ENCODE measurements at regions not wholly inside any gene's neighbourhood (a gene's known extent, or its start where the extent isn't known, plus 50 kb on each side); places are given as distances from the start of the nearest gene placed in this dataset.
"Not testable (repeated sequence)": the region's sequence is repeated elsewhere in the genome, so short reads cannot be mapped to it uniquely, and the experiment has no call there.

DNA sequence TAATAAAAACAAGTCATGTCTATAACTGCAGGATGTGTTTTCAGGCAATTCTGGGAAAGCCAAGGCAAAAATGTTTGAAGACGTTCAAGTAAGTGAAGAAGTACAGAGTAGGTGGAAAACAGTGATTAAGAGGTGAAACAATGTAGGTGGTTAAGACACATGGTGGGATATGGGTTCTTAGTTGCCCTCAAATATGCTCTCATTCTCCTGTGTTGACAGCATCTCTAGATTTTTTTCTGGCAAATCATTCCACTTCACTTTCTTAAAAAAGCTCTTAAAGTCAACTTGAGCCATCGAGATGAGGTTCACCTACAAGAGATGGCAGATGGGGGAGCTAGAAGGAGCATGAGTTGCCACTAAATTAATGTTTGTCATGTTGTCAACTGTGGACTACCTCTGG, 1041.0 kb upstream of the CNTN5 start:
- DNase-seq: no peak

DNA sequence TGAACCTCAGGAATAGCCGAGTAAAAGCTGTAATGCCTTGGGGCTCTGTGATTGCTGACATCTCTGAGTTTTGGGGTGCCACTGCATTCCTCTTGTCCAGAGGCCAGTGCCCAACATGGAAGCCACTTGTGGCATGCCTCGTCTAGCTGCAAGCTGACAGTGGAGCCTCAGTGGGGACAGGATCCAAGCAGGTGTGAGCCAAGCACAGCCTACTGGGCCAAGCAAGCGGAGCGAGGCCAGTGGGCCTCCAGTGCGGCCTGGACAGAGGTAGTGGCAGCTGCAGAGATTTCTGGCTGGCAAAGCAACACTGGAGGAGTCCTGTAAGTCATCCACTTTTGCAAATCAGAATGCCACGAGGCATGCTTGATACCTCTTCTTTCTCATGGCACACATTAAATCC, 1038.2 kb upstream of the CNTN5 start:
- DNase-seq: no peak

DNA sequence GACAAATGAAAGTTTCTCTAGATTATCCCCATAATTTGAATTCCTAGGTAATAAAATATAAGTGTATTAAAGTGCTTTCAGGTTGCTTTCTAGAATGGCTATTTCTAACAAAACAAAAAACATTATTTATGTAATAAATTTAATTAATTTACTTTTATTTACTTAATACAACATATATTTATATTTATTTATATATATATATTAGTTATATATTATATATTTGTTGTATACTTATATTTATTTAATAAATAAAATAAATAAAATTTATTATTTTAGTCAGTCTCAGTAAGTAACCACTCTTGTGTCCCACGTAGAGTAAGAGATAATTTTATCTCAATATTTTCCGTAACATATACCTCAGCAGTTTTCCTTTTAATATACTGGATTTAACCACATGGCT, 1031.6 kb upstream of the CNTN5 start:
- DNase-seq: no peak

DNA sequence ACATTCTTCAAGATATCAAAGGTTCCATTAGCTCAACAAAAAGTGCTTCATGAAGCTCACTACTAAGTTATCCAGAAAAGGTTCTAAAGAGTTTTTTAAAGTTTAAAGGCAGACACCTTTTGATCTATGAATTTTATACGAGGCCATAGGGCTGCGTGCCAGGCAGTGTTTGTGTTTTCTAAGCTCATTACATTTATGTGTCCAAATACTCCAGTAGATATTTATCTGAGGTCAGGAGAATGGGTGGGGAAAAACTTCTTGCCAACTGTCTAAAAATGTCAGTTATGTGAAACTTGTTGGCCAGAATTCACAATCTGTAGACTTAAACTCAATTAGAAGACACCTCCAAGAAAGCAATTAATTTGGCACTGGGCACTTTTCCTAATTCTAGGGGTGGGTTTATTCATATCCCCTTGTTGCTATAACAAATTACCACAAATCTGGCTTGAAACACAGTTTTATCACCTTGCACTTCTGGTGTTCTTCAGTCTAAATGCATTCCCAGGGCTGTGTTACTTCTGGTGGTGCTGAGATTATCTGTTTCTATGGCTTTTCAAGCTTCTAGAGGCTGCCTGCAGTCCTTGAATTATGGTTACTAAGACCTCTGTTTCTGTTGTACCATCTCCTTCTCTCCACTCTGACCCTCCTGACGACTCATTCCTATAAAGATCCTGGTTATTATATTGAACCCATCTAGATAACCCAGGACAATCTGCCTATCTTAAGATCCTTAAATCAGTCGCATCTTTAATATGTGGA, 1030.4 kb upstream of the CNTN5 start:
- DNase-seq: no peak

DNA sequence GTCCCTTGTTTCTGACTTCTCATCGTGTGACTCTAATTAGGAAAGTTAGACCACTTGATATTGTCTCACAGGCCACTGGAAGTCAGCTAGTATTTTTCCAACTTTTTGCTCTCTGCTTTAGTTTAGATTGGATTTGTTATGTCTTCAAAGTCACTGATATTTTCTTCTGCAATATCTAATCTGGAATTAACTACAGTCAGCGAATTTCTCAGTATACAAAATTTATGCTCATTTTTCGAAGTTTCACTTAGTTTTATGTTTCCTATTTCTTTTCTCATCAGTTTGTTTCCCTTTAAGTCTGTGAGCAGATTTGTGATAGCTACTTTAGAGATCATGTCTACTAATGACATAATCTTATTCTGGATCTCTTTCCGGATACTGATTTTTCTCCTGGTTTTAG, 1027.2 kb upstream of the CNTN5 start:
- DNase-seq: no peak

DNA sequence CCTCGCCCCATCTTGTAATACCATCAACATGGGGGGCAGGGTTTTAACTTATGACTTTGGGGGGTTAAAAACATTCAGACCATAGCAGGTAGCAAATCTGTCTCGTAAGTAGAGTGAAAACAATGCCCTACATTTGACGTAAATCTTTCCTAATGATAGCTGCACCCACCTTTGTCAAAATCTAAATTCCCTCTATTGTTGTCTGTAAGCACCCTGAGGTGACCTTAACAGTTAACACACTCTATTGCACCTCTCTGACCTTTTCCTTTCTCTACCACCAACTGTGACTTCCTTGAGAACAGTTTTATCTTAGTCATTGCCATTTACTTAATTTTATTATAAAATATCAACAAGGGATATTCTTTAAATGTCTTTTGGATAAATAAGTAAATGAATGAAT, 1024.9 kb upstream of the CNTN5 start:
- DNase-seq: no peak

DNA sequence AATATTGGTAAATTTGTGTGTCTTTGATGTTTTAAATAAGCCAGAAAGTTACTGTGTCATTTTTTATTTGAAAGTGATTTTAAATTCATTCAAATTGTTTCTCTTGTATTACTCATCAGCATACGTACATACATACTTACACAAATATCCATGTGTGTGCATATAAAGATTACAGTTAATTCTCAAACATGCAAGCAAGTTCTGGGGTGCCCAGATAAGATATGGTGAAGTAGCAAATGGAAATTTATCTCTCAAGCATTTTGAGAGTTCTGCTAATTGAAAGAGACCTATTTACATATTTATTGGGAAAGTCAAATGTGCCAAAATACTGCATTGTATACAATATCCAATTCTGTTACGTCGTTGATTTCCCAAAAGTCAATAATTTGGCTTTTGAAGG, 1024.0 kb upstream of the CNTN5 start:
- DNase-seq: no peak

DNA sequence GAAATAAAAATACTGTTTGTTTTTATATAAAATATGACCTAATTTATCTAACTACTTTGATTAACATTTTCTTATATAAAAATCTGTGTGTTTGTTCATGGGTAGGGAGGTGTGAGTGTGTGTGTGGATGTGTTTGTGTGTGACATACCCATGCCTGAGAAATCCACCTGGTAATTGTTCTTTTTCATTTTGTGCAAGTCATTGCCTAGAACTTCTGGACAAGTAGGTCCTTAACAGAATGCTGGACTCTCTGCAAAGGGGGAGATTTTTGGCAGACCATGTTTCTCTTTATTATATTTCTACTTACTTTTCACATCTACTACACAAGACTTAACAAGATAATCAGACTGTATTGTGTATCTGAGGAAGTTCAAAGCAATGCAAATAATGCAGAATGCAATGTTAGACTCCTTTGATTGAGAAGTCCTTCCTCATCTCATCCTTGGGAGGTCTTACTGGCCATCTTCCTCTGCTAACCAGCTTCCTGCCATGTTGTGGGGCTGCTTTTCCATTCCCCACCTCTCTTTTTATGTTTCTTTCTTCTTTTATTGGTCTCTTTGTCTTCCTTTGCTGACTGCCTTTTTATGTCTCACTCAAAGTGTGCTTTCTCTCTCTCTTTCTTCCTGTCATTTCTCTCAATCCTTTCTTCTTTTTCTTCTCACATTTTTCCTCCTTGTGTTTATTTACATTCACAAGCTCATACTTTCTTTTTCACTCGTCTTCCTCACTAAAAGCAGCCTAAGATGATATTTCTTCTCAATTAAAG, 1017.0 kb upstream of the CNTN5 start:
- no peak for DNase-seq

DNA sequence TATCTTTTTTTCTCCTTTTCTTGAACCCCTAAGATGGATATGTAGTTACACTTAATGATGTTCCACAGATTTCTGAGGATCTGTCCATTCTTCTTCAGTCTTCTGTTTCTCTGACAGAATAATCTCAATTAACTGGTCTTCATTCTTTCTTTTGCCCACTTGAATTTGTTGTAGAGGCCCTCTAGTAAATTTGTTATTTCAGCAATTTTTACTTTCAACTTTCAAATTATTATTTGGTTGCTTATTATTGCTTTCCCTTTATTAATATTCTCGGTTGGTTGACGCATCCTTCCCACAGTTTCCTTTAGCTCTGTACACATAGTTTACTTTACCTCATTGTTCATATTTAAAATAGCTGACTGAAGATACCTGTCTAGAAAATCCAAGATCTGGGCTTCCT, 1013.7 kb upstream of the CNTN5 start:
- DNase-seq: no peak

DNA sequence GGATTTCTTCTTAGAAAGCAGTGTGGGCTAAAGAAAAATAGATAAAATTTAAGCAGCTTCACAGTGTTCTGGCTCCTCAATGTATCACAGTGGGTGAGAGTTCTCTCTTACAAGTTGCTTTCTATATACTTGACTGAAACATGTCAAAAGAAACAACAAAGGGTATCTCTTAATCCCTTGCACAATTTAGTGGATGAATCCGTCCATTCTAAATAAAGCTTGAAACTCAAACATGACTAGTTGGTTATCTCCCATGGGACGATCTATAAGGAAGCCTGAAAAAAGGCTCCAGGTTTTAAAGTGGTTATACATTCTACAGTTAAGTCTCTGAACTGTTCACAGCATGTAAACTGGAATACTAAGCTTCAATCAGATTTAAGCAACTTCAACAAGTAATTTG, 993.1 kb upstream of the CNTN5 start:
- DNase-seq: no peak

DNA sequence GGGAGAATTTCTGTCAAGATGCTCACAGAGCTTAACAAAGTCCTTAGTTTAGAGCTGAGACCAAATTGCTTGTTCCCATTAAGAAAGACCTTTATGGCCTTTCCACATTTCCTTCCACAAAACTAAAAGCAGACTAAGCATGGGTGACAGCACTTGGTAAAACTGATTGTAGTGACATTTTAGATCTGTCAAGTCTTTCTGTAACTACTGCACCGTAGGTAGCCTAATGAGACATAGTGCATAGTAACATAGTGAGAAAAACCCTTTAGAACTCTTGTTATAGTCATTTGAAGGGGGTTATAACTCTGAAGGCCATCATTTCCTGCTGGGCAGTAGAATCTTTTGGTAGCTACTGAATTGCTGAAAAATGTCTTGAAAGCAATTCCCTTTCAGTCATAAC, 990.9 kb upstream of the CNTN5 start:
- DNase-seq: no peak

DNA sequence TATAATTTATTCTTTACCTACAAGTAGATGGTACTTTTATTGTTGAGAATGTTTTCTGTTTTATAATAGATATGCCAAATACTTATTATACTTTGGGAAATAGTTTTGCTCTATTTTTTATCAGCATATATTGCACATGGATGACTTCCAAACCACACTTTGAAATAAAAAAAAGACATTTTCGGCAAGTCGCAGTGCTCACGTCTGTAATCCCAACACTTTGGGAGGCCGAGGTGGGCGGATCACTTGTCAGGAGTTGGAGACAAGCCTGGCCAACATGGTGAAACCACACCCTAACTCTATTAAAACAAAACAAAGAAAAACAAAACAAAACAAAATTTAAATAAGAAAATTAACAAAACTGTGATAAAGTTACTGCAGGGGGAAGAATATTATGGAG, 983.9 kb upstream of the CNTN5 start:
- DNase-seq: no peak

DNA sequence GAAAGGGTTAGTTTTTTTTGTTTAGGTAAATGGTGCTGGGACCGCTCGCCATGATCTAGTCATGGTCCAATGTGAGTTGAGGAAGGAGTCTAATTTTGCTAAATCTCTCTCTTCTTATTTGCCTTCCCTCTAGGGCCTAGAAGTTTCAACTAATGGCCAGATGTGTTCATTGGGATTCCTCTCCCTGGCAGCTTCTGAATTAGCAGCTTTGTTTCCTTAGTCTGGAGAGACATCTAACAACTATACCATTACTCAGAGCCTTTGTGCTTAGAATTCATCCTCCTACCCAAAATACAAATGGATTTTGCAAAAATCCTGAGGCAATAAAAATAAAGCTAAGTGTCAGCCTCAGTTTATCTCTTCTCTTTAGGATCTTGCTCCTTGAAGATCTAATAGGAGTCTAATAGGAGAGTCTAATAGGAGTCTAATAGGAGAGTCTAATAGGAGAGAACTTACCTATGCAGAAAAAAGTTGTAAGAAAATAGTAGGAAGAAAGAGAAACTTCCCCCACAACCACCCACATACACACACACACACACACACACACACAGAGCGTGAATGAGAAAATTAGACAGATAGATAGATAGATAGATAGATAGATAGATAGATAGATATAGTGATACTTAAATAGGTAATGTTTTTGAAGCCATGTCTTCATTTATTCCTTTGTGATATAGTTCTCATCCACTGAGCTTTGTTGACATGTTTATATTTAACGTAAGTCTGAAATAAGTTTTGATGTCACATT, 980.5 kb upstream of the CNTN5 start:
- no peak for DNase-seq

DNA sequence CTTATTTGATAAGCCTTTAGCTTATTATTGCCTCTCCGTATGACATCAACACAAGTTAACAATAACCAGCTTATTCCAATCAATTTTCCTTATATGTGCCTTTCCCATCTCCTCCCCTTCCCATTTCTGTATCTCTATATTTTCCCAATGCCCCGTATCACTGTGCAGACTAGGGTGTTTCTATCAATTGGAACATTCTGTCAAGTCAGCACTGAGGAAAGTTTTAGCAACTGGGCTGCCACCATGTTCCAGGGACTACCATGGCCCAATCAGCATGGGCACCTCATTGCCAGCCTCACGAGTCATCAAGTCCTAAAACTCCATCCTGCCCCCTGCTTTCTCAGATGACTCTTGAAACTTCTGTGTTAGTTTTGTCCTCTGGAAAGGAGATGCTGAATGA, 973.1 kb upstream of the CNTN5 start:
- DNase-seq: no peak

DNA sequence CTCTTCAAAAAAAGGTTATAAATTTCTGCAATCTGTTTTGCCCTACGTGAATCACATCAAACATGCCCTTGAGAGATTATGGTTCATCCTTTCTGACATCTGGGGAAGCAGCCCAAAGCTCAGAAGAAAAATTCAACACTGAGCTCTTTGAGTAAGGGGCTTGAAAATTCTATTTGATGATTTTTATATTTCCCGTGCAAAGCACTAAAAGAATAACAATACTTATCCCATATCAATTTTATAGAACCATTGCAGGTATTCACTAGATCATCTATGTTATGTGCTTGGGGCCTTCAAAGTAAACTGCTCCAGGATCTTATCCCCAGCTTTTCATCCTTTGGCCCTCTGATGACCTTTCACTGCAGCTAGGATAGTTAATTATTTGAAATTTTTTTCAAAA, 966.9 kb upstream of the CNTN5 start:
- DNase-seq: no peak

DNA sequence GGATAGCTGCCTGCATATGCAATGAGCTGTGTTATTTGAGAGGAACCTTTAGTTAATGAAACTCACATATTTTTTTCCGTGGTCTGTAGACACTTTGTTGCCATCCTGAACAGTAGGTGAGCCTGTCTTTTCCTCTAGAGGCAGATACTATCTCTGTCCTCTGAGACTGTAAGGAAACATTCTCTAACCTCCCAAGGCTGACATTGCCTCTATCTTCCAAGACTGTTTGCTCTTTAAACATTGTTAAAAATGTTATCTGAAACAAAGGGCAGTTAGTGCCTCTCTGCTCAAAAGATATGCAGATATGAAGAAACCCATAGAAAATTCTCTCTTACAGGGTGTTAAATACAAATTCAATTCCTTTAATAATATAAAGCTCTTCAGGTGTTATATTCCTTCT, 963.8 kb upstream of the CNTN5 start:
- DNase-seq: no peak

DNA sequence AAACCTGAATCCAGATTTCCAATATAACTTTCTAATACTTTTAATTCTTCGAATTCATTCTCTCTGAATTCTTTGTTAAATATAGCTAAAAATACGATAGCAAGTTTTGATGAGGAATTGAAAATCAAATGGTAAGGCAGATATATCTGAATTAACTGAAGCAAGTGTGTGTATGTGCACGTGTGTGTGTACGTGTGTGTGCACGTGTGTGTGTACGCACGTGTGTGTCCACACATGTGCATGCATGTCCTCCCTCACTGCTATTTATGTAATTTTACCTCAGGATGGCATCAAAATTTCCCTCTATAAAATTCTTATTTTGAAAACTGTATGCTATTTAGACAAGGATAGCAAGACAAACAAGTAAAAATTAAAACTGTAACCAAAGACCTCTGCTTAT, 961.3 kb upstream of the CNTN5 start:
- DNase-seq: no peak

DNA sequence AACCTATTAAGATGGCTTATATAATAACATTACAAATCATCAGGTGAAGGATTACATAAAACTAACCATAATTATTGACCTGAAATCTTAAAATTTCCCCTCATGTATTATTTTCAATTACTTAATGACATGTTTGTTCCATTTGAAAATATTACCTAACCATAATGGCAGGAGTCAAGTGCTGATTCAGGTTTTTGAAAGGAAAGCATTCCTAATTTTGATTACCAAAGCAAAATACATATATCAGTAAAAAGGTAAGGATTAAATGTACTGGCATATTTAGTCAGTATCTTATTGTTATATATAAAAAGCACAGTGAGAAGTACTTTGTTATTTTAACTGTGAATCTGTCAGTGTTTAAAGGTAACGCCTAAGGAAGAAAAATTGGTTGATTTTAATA, 960.0 kb upstream of the CNTN5 start:
- DNase-seq: no peak

DNA sequence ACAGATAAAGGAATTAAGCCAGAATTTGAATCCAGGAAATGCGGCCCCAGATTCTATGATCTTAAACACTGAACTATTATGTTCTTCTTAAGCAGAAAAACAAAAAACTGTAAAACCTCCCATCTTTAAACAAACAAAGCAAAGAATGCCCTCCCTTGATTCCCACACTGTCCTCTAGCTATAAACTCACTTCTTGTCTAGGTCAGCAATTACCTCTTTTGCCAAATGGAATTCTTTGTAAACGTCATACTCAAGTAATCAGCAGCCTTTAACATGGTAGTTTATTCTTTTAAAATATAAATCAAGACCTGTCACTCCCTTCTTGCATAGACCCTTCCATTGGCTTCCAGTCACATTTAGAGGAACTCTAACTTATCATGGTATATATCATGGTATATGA, 958.9 kb upstream of the CNTN5 start:
- no peak for DNase-seq

DNA sequence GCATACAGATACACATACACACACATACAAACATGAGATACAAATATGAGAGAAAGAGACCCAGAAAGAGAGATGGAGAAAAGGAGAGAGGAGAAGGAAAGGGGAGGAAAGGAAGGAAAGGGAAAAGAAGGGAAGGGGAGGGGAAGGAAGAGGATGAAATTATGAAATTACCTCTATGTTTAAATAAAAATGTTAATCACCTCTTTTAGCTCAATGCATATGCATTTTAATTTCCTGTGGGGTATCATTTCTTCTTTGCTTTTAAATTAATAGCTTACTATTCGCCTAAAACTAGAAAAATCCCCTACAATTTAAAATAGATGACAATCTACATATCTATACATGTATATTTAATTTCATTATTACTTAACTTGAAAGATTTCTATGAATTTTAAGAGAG, 958.0 kb upstream of the CNTN5 start:
- no peak for DNase-seq

DNA sequence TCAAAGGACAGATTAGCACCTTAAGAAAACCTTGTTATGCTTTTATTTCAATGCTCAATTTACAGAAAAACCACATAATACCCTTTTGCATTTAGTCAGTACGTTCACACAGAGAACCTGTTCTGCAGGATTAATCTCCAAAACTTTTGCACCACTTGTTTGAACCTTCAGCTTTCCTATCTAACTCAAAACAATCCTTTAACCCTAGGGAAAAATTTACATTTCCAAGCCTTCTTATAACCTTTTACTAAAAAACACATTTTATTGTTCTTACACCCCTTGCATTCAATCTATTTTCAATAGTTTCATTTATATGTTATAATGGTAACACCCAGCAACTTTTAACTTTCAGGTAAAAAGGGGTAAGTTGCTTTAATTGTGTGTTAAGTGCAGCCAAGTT, 952.5 kb upstream of the CNTN5 start:
- DNase-seq: no peak

DNA sequence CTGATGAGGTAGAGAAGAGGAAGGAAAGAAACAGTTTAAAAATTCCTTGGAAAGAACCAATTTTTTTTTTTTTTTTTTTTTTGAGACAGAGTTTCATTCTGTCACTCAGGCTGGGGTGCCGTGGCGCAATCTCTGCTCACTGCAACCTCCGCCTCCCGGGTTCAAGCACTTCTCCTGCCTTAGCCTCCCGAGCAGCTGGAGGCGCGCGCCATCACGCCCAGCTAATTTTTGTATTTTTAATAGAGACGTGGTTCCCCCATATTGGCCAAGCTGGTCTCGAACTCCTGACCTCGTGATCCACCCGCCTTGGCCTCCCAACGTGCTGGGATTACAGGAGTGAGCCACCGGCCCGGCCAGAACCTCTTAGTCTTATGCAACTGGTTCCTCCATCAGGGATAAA, 951.6 kb upstream of the CNTN5 start:
- DNase-seq: not testable (repeated sequence)

DNA sequence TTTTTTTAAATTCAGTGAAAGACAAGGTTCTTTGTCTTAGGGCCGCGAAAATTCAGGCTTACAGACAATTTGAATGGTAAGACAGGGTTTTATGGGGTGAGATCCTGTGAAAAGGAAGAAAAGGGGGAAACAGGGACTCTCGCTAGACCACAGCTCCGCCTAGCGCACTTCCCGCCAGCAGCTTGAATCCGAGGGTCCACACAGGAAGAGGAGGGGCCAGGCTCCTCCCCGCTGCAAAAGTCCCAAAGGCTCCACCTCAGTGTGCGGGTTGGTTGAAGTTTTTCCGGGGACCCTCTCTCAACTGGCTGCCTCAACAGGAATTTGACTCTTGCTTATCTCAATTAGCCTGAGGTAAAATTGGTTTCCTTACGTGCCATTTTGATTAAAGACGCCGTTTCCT, 950.9 kb upstream of the CNTN5 start:
- no peak for DNase-seq

DNA sequence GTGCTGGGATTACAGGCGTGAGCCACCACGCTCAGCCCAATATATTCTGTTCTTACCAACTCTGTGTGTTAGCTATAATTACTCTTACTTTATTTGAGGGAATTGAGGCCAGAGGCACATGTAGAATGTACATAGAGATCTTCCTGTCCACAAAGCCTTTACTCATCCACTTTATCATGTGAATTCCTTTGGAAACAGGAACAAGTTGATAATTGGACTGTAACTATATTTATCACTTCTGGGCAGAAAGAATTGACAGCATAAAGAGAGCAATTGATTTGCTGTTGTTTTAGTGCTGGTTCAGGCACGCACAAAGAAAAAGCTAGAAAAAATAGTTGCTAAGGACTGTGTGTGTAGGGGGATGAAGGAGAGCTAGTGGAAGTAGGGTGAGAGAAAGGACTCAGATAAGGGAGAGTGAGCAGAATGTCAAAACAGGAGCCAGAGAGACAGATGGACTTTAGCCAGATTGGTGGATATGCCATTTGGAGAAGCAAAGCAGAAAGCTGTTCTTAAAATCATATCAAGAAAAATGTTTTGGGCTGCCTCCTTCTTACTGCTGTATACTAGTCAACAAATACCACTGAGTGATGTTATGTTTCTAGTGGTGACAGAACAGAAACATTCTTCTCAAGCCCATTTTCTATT, 929.8 kb upstream of the CNTN5 start:
- DNase-seq: no peak

Measured in CD4-positive, alpha-beta T cell treated with Interleukin-4 for 4 hours (primary cell).